GM19023 (cell line): ENCODE measurements at regions not wholly inside any gene's neighbourhood (a gene's known extent, or its start where the extent isn't known, plus 50 kb on each side); places are given as distances from the start of the nearest gene placed in this dataset.
"Not testable (repeated sequence)": the region's sequence is repeated elsewhere in the genome, so short reads cannot be mapped to it uniquely, and the experiment has no call there.

Experiments used
- ATAC-seq: cut with Tn5 transposase; IDR thresholded peaks from one replicate; pipeline ENCODE4 v1.9.1; 2021; ENCODE audit warnings: mild to moderate bottlenecking, moderate library complexity; ENCODE audit not compliant: unreplicated experiment

GRCh38 chrX:26631385-26631784 lies 415.4 kb downstream of the MAGEB5 start:
- ATAC-seq: no peak

- ATAC-seq: no peak
Observed at GRCh38 chrX:26613956-26614355, 398.0 kb downstream of the MAGEB5 start.

GRCh38 chrX:26606971-26607370 lies 391.0 kb downstream of the MAGEB5 start:
- no peak for ATAC-seq

DNA sequence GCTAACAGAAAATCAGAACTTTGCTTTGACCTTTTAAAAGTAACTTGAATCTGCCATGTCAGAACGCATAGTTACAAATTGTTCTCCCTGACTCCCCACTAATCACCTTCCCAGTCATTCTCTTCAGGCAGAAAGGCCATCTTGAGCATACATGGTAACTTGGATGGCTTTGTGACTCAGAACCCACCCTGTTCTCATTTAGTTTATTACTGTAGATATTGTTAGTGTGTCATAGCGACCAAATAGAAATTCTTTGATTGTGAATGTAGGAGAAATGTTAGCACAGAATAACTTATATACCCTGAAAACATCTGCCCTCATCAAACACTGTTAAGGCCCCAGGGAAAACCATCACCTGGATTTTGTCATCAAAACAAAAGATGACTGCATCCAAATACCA lies 382.0 kb downstream of the MAGEB5 start:
- no peak for ATAC-seq

DNA sequence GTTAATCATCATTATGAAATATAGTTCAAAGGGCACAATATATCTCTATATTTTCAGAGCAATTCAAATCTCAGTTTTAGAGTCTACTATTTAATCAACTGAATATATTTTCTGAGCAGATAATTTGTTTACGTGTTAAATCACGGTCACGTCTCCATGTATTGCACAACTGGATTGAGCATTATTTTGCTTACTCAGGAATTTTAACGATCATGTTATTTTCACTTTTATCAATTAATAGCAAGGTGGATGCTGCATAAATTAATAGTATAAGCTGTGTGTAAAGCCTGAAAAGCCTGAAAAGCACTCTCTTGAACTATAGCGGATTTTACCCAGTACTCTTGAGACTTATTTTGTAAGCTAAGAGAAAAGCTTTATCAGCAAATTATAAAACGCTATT lies 374.9 kb downstream of the MAGEB5 start:
- no peak for ATAC-seq

DNA sequence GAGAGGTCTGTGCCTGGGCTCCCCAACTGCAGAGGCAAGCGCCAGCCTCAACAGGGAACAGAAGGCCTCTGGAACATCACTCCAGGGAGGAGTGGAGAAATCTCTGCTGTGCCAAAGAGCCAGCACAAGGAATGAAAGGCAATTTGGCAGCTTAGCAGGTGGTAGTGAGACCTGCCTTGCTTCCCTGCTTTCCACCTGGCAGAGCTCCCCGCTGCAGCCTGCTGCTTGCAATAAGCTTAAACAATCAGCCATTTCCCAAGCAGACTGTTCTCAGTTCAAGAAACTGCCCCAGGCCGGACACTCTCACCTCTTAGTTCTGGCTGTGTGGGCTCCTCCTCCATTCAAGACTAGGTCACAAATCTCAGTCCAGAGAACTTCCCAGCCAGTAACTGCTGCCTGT lies 370.6 kb downstream of the MAGEB5 start:
- ATAC-seq: no peak

DNA sequence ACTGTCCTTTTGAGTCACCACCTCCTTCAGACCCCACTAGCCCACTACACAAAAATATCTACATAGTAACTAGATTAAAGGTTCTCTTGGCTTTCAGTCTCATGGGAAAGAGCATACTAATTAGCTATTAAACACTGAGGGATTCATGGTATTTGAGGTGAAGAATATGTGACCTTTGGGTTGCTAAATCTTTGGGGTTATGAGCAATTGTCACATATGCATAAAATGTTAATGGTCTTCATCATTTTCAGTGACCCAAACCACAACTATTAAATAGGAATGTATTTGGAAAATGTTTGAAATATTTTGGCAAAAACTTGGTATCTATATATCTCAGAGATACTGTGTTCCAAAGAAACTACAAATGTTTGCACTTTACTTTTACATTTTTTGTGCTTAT lies 365.1 kb downstream of the MAGEB5 start:
- ATAC-seq: no peak

GRCh38 chrX:26580021-26580420 lies 364.1 kb downstream of the MAGEB5 start:
- ATAC-seq: no peak

DNA sequence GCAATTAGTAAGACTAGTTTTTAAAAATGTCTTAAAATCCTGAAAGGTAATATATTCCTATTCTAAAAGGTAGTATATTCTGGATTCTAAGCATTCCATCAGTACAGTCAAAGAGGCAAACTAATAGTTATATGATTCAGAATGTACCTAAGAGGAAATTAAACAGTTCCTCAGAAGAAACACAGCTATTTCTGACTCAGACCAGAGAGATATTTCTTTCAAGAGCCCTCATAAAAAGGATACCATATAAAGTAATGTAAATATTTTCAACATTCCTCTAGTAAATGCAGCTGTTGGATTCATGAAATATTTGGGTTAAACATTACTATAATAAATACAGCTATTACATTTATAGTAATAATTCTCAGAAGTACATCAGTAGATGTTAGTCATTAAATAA lies 358.3 kb downstream of the MAGEB5 start:
- no peak for ATAC-seq

- ATAC-seq: no peak
Observed at GRCh38 chrX:26562156-26562555, 346.2 kb downstream of the MAGEB5 start.

DNA sequence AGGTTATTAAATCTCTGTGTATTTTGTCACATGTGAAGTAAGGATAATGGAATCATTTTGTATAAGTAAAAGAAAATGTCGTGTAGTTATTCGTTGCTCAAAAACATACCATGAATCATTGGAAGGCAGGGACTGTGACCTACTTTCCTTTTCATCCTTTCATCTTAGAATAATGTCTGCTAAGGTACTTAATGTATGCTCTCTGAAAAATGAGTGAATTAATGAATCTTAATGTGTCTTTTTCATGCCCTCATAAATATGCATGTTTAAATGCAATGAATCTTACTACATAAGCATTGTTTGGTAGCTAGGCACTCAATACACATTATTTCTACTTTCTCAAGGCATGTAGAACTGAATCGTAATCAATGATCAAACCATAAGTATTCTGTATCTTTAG lies 343.9 kb downstream of the MAGEB5 start:
- no peak for ATAC-seq

DNA sequence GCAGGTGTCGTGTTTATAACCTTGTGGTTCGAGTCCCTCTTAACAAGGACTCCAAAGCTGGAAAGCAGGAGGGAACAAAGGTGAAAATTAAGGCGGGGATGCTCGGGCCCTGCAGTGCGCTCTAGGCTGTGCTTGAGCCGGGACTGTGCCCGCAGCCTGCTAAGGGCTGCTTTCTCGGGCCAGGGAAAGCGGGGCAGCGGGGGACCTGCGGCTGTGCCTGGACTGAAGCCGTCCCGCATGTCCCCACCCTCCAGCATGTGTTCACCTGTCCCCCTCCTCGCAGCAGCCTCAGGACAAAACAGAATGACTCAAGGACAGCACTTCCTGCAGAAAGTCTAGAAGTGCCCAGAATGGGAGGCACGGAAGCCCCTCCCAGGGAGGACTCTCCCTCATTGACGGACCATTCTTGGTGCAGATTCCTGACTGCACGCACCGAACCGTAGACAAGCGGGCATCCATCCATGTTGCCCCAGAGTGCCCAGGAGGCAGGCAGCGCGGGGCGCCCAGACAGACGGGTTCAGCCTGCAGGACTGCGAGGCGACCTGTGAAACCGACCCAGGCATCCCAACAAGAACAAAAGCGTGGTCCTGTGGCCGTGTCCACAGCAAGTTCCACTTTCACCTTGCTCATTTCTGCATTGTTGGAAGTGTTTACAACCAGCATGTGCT lies 342.9 kb downstream of the MAGEB5 start:
- ATAC-seq: no peak

DNA sequence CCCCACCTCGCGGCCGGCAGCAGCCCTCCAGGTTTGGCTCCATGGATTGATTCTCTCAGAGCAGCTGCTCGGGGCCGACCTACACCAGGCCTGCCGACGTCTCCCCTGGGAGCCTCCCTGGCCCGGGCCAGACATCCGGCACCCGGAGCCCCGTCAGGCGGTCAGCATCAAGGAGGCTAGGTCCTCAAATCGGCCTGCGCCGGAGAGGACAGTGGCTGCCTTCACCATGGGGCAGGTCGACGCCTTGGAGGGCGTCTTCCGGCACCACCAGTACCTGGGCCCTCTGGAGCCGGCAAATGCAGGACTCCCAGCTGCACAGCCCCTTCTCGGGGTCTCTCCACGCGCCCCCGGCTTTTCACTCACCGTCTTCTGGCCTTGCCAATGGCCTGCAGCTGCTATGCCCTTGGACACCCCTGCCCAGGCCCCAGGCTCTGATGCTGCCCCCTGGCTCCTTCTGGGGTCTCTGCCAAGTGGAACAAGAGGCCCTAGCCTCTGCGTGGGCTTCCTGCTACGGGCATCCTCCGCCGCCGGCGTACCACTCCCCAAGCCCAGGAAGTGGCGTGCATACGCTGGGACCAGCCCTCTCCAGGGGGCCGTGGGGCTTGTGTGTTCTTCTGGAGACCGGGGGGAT lies 341.8 kb downstream of the MAGEB5 start:
- no peak for ATAC-seq

GRCh38 chrX:26525768-26526167 lies 309.8 kb downstream of the MAGEB5 start:
- not testable (repeated sequence) for ATAC-seq

DNA sequence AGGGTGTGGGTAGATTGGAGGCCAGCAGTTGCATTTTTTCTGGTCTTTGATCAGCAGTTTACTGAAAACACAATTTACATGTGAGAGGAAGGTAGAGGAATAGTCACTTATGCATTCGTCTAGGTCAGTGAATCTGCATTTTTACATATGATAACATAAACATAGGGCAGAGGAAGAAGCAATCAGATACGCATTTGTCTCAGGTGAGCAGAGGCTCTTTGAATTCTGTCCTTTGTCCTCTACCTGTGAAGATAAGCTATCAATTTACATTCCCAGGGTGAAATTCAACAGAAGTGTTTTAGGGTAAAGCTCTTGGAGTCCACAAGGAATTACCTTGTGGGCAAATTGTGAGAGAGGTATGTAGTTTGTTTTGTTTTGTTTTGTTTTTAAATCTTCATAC lies 306.5 kb downstream of the MAGEB5 start:
- no peak for ATAC-seq

GRCh38 chrX:26511589-26512363 lies 295.8 kb downstream of the MAGEB5 start:
- ATAC-seq: no peak

DNA sequence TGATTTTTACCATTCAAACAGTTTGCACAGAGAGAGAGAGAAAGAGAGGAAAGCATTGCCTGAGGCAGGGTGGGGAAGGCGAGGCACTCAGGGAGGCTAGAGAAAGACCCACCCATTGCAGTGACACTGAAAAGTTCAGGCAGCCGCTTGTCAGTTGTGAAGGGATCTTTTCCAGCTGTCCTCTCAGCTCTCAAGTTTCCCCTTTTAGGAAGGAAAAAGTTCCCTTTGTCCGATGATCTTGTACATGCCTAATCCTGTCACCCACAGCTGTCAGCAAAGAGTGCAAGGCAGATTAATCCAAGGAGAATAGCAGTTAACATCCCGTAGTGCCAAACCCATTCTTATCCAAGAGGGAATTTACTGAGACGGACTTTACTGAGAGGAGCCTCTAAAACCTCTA lies 255.0 kb downstream of the MAGEB5 start:
- no peak for ATAC-seq

- no peak for ATAC-seq
Observed at GRCh38 chrX:26466387-26466786, 250.4 kb downstream of the MAGEB5 start.

GRCh38 chrX:26445288-26445687 lies 229.3 kb downstream of the MAGEB5 start:
- ATAC-seq: no peak

DNA sequence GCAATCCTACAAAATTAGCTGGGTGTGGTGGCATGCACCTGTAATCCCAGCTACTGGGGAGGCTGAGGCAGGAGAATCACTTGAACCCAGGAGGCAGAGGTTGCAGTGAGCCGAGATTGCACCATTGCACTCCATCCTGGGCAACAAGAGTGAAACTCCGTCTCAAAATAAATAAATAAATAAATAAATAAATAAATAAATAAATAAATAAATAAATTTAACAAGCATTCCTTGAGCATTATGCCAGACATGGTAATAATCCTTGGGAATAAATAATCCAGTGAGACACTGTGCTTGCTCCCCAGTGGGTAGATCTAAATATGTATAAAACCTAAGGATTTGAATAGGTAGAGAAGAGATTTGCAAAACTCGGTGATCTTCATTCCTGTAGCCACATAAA lies 228.4 kb downstream of the MAGEB5 start:
- not testable (repeated sequence) for ATAC-seq

GRCh38 chrX:26442340-26442739 lies 226.4 kb downstream of the MAGEB5 start:
- ATAC-seq: no peak

DNA sequence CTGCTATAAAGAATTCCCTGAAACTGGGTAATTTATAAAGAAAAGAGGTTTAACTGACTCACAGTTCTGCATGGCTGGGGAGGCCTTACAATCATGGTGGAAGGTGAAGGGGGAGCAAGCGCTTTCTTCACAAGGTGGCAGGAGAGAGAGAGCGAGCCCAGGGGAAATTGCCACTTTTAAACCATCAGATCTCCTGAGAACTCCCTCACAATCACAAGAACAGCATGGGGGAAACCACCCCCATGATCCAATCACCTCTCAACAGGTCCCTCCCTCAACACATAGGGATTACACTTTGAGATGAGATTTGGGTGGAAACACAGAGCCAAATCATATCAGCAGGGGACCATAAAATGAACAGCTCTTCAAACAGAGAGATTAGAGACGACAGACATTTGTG lies 198.6 kb downstream of the MAGEB5 start:
- no peak for ATAC-seq
